ENCODE measurements at regions not wholly inside any gene's neighbourhood (a gene's known extent, or its start where the extent isn't known, plus 50 kb on each side); places are given as distances from the start of the nearest gene placed in this dataset.

GRCh38 chr1:177615251-177615650 is 354.6 kb downstream of the SEC16B start:
- TF ChIP-seq CEBPB (IDR thresholded peaks at IDR 0.05) (peak; percentile 76), CREB1 (IDR thresholded peaks at IDR 0.05; ENCODE audit: low read depth) (no peak)

- TF ChIP-seq MAX (IDR thresholded peaks at IDR 0.05) (no peak), CREB1 (IDR thresholded peaks at IDR 0.05; ENCODE audit: low read depth) (no peak), NFIC (IDR thresholded peaks at IDR 0.05) (no peak), TAF1 (IDR thresholded peaks at IDR 0.05; ENCODE audit: low read depth) (no peak), FOXM1 (IDR thresholded peaks at IDR 0.05; ENCODE audit: borderline replicate concordance, low read depth) (no peak), YY1 (IDR thresholded peaks at IDR 0.05; ENCODE audit: low read depth) (no peak), CEBPB (IDR thresholded peaks at IDR 0.05) (no peak), EP300 (IDR thresholded peaks at IDR 0.05; ENCODE audit: borderline replicate concordance) (no peak), ZBTB7A (IDR thresholded peaks at IDR 0.05; ENCODE audit: low read depth) (no peak), TCF12 (IDR thresholded peaks at IDR 0.05; ENCODE audit: low read depth) (no peak), TEAD4 (IDR thresholded peaks at IDR 0.05) (no peak), RAD21 (IDR thresholded peaks at IDR 0.05; ENCODE audit: low read depth) (no peak), USF1 (IDR thresholded peaks at IDR 0.05) (no peak), EGR1 (IDR thresholded peaks at IDR 0.05) (no peak), REST (IDR thresholded peaks at IDR 0.05; ENCODE audit: low read depth) (no peak)
Measured at GRCh38 chr1:177611402-177611801, 358.5 kb downstream of the SEC16B start.

- TF ChIP-seq CEBPB (IDR thresholded peaks at IDR 0.05) (no peak), RAD21 (IDR thresholded peaks at IDR 0.05; ENCODE audit: low read depth) (no peak), TCF12 (IDR thresholded peaks at IDR 0.05; ENCODE audit: low read depth) (no peak), MAX (IDR thresholded peaks at IDR 0.05) (no peak), CREB1 (IDR thresholded peaks at IDR 0.05; ENCODE audit: low read depth) (no peak), TAF1 (IDR thresholded peaks at IDR 0.05; ENCODE audit: low read depth) (no peak), REST (IDR thresholded peaks at IDR 0.05; ENCODE audit: low read depth) (no peak), YY1 (IDR thresholded peaks at IDR 0.05; ENCODE audit: low read depth) (no peak), EP300 (IDR thresholded peaks at IDR 0.05; ENCODE audit: borderline replicate concordance) (no peak), USF1 (IDR thresholded peaks at IDR 0.05) (no peak), FOXM1 (IDR thresholded peaks at IDR 0.05; ENCODE audit: borderline replicate concordance, low read depth) (no peak), EGR1 (IDR thresholded peaks at IDR 0.05) (no peak), NFIC (IDR thresholded peaks at IDR 0.05) (no peak), TEAD4 (IDR thresholded peaks at IDR 0.05) (no peak), ZBTB7A (IDR thresholded peaks at IDR 0.05; ENCODE audit: low read depth) (no peak)
Measured at GRCh38 chr1:177609953-177610352, 359.9 kb downstream of the SEC16B start.

GRCh38 chr1:177600936-177601335 is 368.9 kb downstream of the SEC16B start:
- no peak for TF ChIP-seq TCF12 (IDR thresholded peaks at IDR 0.05; ENCODE audit: low read depth)
- no peak for TF ChIP-seq TAF1 (IDR thresholded peaks at IDR 0.05; ENCODE audit: low read depth)
- TF ChIP-seq RAD21 (IDR thresholded peaks at IDR 0.05; ENCODE audit: low read depth), result no peak
- no peak for TF ChIP-seq TEAD4 (IDR thresholded peaks at IDR 0.05)
- TF ChIP-seq REST (IDR thresholded peaks at IDR 0.05; ENCODE audit: low read depth), result no peak
- no peak for TF ChIP-seq USF1 (IDR thresholded peaks at IDR 0.05)
- no peak for TF ChIP-seq MAX (IDR thresholded peaks at IDR 0.05)
- no peak for TF ChIP-seq FOXM1 (IDR thresholded peaks at IDR 0.05; ENCODE audit: borderline replicate concordance, low read depth)
- TF ChIP-seq NFIC (IDR thresholded peaks at IDR 0.05), result no peak
- no peak for TF ChIP-seq EP300 (IDR thresholded peaks at IDR 0.05; ENCODE audit: borderline replicate concordance)
- TF ChIP-seq CEBPB (IDR thresholded peaks at IDR 0.05), result no peak
- TF ChIP-seq YY1 (IDR thresholded peaks at IDR 0.05; ENCODE audit: low read depth), result no peak
- TF ChIP-seq EGR1 (IDR thresholded peaks at IDR 0.05), result no peak
